Prostate gland (tissue), 2 donors: ENCODE measurements at regions not wholly inside any gene's neighbourhood (a gene's known extent, or its start where the extent isn't known, plus 50 kb on each side); places are given as distances from the start of the nearest gene placed in this dataset.

Source experiments
- CTCF ChIP-seq, 4 experiments: fragments of 200-600 bp in 2 of 4; fragments of 450-650 bp in 2 of 4; sonication (generic) in 2 of 4; IDR thresholded peaks; 1 replicate in 3 of 4; 2 replicates in 1 of 4; pipeline ENCODE4 v1.5.1; 2016 to 2019; ENCODE audit warnings: antibody characterized with exemption in 4 of 4, mild to moderate bottlenecking in 2 of 4, moderate library complexity in 2 of 4
- POLR2A ChIP-seq: fragments of 450-650 bp; IDR thresholded peaks from one replicate; pipeline ENCODE4 v1.6.1; 2016; ENCODE audit warnings: antibody characterized with exemption, mild to moderate bottlenecking
- POLR2AphosphoS5 ChIP-seq: sonication (generic); formaldehyde crosslinking; IDR thresholded peaks from one replicate; pipeline ENCODE4 v1.6.1; 2017; ENCODE audit warnings: antibody characterized with exemption

- TF ChIP-seq CTCF (IDR thresholded peaks at IDR 0.05): no peak
- TF ChIP-seq POLR2AphosphoS5: no peak
- no peak for TF ChIP-seq POLR2A
Observed at GRCh38 chr5:174892742-174893141, 168.4 kb downstream of the MSX2 start.
